GM23248 (cell line): ENCODE measurements at regions not wholly inside any gene's neighbourhood (a gene's known extent, or its start where the extent isn't known, plus 50 kb on each side); places are given as distances from the start of the nearest gene placed in this dataset.
"Not testable (repeated sequence)": the region's sequence is repeated elsewhere in the genome, so short reads cannot be mapped to it uniquely, and the experiment has no call there.

Source experiments
- EZH2 ChIP-seq: fragments of 200-600 bp; sonication (generic); IDR thresholded peaks from 2 replicates; pipeline ENCODE4 v1.6.1; 2018; ENCODE audit warnings: antibody characterized with exemption, mild to moderate bottlenecking; ENCODE audit not compliant: insufficient read depth, poor library complexity, severe bottlenecking
- EZH2phosphoT487 ChIP-seq: fragments of 200-600 bp; sonication (generic); IDR thresholded peaks from 2 replicates; pipeline ENCODE4 v1.6.1; 2018; ENCODE audit warnings: antibody characterized with exemption, moderate library complexity, mild to moderate bottlenecking, low read depth; ENCODE audit not compliant: insufficient read depth

DNA sequence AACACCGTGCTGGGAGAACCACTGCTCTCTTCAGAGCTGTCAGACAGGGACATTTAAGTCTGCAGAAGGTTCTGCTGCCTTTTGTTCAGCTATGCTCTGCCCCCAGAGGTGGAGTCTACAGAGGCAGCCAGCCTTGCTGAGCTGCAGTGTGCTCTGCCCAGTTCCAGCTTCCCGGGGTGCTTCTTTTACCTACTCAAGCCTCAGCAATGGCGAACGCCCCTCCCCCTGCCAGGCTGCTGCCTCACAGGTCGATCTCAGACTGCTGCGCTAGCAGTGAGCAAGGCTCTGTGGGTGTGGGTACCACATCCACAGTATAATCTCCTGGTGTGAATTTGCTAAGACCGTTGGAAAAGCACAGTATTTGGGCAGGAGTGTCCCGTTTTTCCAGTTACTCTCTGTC is 133.1 kb upstream of the PHYHIPL start:
- not testable (repeated sequence) for TF ChIP-seq EZH2, EZH2phosphoT487
